ENCODE measurements at regions not wholly inside any gene's neighbourhood (a gene's known extent, or its start where the extent isn't known, plus 50 kb on each side); places are given as distances from the start of the nearest gene placed in this dataset.

- Histone ChIP-seq H3K79me2 (ENCODE audit: control insufficient read depth, insufficient read depth, low read length) (no peaks in the 10 kb centered on the region), H3K4me1 (ENCODE audit: control insufficient read depth, insufficient read depth, low read length) (peaks cover 8% of the 10 kb centered on the region; the same call in 1 of the 2 replicates), H3K36me3 (ENCODE audit: control insufficient read depth in 2 of 2, insufficient read depth in 2 of 2, low read length in 1 of 2) (no peaks in the 10 kb centered on the region), H2AFZ (ENCODE audit: control insufficient read depth, low read depth, low read length) (no peak overlapping the region), H3K27ac (ENCODE audit: control insufficient read depth, insufficient read depth) (no peak overlapping the region), H3K4me2 (ENCODE audit: control insufficient read depth, insufficient read depth) (no peak overlapping the region), H3K9me3 (replicated peaks; ENCODE audit: control insufficient read depth, insufficient read depth, low read length) (no peaks in the 10 kb centered on the region), H3K9ac (ENCODE audit: control insufficient read depth, insufficient read depth, low read length) (no peak overlapping the region), H4K20me1 (ENCODE audit: control insufficient read depth, insufficient read depth) (no peaks in the 10 kb centered on the region), H3K27me3 (replicated peaks in 1 of 2; ENCODE audit: control insufficient read depth in 2 of 2, insufficient read depth in 2 of 2, low read length in 1 of 2) (no peaks in the 10 kb centered on the region), H3K4me3 (no peak overlapping the region)
- FAIRE-seq, result no peak
- DNase-seq (ENCODE audit: low read depth, low spot score), result no peak
- POLR2A ChIA-PET, result no interaction called here
- TF ChIP-seq BHLHE40 (IDR thresholded peaks at IDR 0.05; ENCODE audit: borderline replicate concordance in 1 of 2, low read depth in 2 of 2, low read length in 1 of 2) (no peak), MAX (IDR thresholded peaks at IDR 0.05; ENCODE audit: low read depth, low read length) (no peak), MTA2 (IDR thresholded peaks at IDR 0.05; ENCODE audit: low read depth) (no peak), KAT2A (conservative IDR thresholded peaks at IDR 0.05; ENCODE audit: control insufficient read depth, low read depth, low read length) (no peak), HCFC1 (IDR thresholded peaks at IDR 0.05; ENCODE audit: low read length) (no peak), TCF12 (IDR thresholded peaks at IDR 0.05; ENCODE audit: low read depth, low read length) (no peak), ATF7 (IDR thresholded peaks at IDR 0.05; ENCODE audit: low read depth) (no peak), TBL1XR1 (IDR thresholded peaks at IDR 0.05; ENCODE audit: low read depth, low read length) (no peak), ZBTB40 (IDR thresholded peaks at IDR 0.05; ENCODE audit: borderline replicate concordance) (no peak), RELB (IDR thresholded peaks at IDR 0.05; ENCODE audit: low read depth) (no peak), SREBF2 (IDR thresholded peaks at IDR 0.05; ENCODE audit: low read length) (no peak)
- CTCF ChIA-PET, result no interaction called here
- no peak for ATAC-seq
- SMC1A ChIA-PET (ENCODE audit: uncharacterized antibody, unreplicated experiment), result no interaction called here
- no TSS peak for BruUV-seq (replicated peaks)
- intact Hi-C loops (cut with micrococcal nuclease; ENCODE audit: unreplicated experiment), result no loop called here
- RAD21 ChIA-PET (ENCODE audit: unreplicated experiment), result no interaction called here
- in situ Hi-C loops (cut with MboI), result no loop called here
These were observed 78.1 kb upstream of the P2RY1 start for GRCh38 chr3:152756807-152757206.
